ENCODE measurements at regions not wholly inside any gene's neighbourhood (a gene's known extent, or its start where the extent isn't known, plus 50 kb on each side); places are given as distances from the start of the nearest gene placed in this dataset.

DNA sequence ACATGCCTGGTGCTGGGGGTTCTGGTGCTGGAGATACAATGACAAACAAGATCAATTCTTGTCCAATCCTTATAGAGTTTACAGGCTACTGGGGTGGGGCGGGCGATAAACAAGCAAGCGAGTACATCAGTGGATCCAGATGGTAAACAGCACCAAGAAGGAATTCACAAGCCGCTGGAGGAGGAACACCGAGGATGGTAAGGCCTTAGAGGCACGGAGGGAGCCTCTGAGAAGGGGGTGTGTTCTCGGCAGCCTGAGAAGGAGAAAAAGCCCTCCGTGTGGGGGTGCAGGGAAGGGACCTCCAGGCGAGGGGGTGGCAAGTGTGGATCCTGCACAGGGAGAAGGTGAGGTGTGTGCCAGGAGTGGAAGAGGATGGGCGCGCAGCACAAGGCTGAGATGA is 276.5 kb upstream of the FOXQ1 start:
- DNase-seq (ENCODE audit: low read depth in 2 of 2) = peak in 1 of 2 donors; percentile 44
- Histone ChIP-seq H4K20me1 (ENCODE audit: control insufficient read depth, extremely low read depth, insufficient read depth, low read length) (no peaks in the 10 kb centered on the region), H3K9me3 (ENCODE audit: control insufficient read depth, insufficient read depth, low read depth, low read length) (no peaks in the 10 kb centered on the region), H2AFZ (ENCODE audit: low read length) (no peak overlapping the region), H3K79me2 (ENCODE audit: control insufficient read depth, insufficient read depth, low read length) (no peaks in the 10 kb centered on the region), H3K36me3 (ENCODE audit: control insufficient read depth, insufficient read depth, low read length) (no peaks in the 10 kb centered on the region), H3K9ac (ENCODE audit: insufficient read depth, low read length) (no peak overlapping the region), H3K27me3 (ENCODE audit: control insufficient read depth, insufficient read depth, low read length) (no peaks in the 10 kb centered on the region), H3K27ac (ENCODE audit: insufficient read depth, low read length) (no peak overlapping the region), H3K4me3 (replicated peaks in 1 of 4; ENCODE audit: control extremely low read depth in 1 of 4, insufficient read depth in 1 of 4, low read depth in 3 of 4, low read length in 4 of 4) (no peak overlapping the region), H3K4me1 (ENCODE audit: control insufficient read depth, extremely low read depth, insufficient read depth, low read length) (no peaks in the 10 kb centered on the region), H3K4me2 (ENCODE audit: extremely low read depth, insufficient read depth, low read length) (no peak overlapping the region)
- no peak for TF ChIP-seq EZH2 (IDR thresholded peaks at IDR 0.05; ENCODE audit: low read length, missing control alignments)
- TF ChIP-seq, protein P1, sequence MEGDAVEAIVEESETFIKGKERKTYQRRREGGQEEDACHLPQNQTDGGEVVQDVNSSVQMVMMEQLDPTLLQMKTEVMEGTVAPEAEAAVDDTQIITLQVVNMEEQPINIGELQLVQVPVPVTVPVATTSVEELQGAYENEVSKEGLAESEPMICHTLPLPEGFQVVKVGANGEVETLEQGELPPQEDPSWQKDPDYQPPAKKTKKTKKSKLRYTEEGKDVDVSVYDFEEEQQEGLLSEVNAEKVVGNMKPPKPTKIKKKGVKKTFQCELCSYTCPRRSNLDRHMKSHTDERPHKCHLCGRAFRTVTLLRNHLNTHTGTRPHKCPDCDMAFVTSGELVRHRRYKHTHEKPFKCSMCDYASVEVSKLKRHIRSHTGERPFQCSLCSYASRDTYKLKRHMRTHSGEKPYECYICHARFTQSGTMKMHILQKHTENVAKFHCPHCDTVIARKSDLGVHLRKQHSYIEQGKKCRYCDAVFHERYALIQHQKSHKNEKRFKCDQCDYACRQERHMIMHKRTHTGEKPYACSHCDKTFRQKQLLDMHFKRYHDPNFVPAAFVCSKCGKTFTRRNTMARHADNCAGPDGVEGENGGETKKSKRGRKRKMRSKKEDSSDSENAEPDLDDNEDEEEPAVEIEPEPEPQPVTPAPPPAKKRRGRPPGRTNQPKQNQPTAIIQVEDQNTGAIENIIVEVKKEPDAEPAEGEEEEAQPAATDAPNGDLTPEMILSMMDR (conservative IDR thresholded peaks at IDR 0.05 in 1 of 2, IDR thresholded peaks at IDR 0.05 in 1 of 2; ENCODE audit: low read depth in 1 of 2, low read length in 2 of 2) = no peak

DNA sequence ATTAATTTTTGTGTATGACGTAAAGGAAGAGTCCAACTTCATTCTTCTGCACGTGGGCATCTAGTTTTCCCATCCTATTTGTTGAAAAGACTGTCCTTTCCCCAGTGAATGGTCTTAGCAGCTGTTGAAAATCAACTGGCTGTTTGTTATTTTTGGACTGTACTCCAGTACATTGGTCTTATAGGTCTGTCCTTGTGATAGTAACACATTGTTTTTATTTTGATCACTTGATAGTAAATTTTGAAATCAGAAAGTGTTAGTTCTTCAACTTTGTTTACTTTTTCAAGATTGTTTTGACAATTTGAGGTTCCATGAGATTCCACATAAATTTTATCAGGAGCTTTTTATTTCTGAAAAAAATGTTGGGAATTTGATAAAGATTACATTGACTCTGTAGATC is 280.2 kb upstream of the FOXQ1 start:
- no peaks in the 10 kb centered on the region for H3K79me2 ChIP-seq (ENCODE audit: control insufficient read depth, insufficient read depth, low read length)
- H3K9me3 ChIP-seq (ENCODE audit: control insufficient read depth, insufficient read depth, low read depth, low read length) = no peaks in the 10 kb centered on the region
- H3K4me3 ChIP-seq (replicated peaks in 1 of 4; ENCODE audit: control extremely low read depth in 1 of 4, insufficient read depth in 1 of 4, low read depth in 3 of 4, low read length in 4 of 4) = no peak overlapping the region
- H3K36me3 ChIP-seq (ENCODE audit: control insufficient read depth, insufficient read depth, low read length) = no peaks in the 10 kb centered on the region
- peak in 1 of 2 donors; percentile 75 for DNase-seq (ENCODE audit: low read depth in 2 of 2)
- no peak overlapping the region for H2AFZ ChIP-seq (ENCODE audit: low read length)
- TF ChIP-seq EZH2 (IDR thresholded peaks at IDR 0.05; ENCODE audit: low read length, missing control alignments) = no peak
- TF ChIP-seq, protein P1 (conservative IDR thresholded peaks at IDR 0.05 in 1 of 2, IDR thresholded peaks at IDR 0.05 in 1 of 2; ENCODE audit: low read depth in 1 of 2, low read length in 2 of 2) = no peak
- H3K4me2 ChIP-seq (ENCODE audit: extremely low read depth, insufficient read depth, low read length) = no peak overlapping the region
- H3K27ac ChIP-seq (ENCODE audit: insufficient read depth, low read length) = no peak overlapping the region
- peaks cover 6% of the 10 kb centered on the region for H3K4me1 ChIP-seq (ENCODE audit: control insufficient read depth, extremely low read depth, insufficient read depth, low read length)
- H4K20me1 ChIP-seq (ENCODE audit: control insufficient read depth, extremely low read depth, insufficient read depth, low read length) = no peaks in the 10 kb centered on the region
- H3K27me3 ChIP-seq (ENCODE audit: control insufficient read depth, insufficient read depth, low read length) = no peaks in the 10 kb centered on the region
- H3K9ac ChIP-seq (ENCODE audit: insufficient read depth, low read length) = no peak overlapping the region

DNA sequence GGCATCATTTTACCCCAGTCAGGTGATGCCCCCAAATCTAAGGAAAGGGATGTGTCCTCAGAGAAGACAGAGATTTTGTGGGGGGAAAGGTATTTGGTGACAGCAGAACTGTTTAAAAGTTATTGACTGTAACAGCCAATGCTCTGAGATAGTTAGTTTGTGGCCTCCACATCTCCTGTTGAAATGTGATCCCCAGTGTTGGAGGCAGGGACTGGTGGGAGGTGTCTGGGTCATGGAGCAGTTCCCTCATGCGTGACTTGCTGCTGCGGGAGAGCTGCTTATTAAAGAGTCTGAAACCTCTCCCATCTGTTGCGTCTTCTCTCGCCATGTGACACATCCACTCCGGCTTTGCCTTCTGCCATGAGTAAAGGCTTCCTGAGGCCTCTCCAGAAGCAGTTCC is 282.8 kb upstream of the FOXQ1 start:
- Histone ChIP-seq H3K4me1 (ENCODE audit: control insufficient read depth, extremely low read depth, insufficient read depth, low read length) (peaks cover 20% of the 10 kb centered on the region), H2AFZ (ENCODE audit: low read length) (no peak overlapping the region), H4K20me1 (ENCODE audit: control insufficient read depth, extremely low read depth, insufficient read depth, low read length) (no peaks in the 10 kb centered on the region), H3K79me2 (ENCODE audit: control insufficient read depth, insufficient read depth, low read length) (no peaks in the 10 kb centered on the region), H3K27me3 (ENCODE audit: control insufficient read depth, insufficient read depth, low read length) (no peaks in the 10 kb centered on the region), H3K4me3 (replicated peaks in 1 of 4; ENCODE audit: control extremely low read depth in 1 of 4, insufficient read depth in 1 of 4, low read depth in 3 of 4, low read length in 4 of 4) (no peak overlapping the region), H3K27ac (ENCODE audit: insufficient read depth, low read length) (no peak overlapping the region), H3K9ac (ENCODE audit: insufficient read depth, low read length) (no peak overlapping the region), H3K36me3 (ENCODE audit: control insufficient read depth, insufficient read depth, low read length) (no peaks in the 10 kb centered on the region), H3K4me2 (ENCODE audit: extremely low read depth, insufficient read depth, low read length) (no peak overlapping the region), H3K9me3 (ENCODE audit: control insufficient read depth, insufficient read depth, low read depth, low read length) (no peaks in the 10 kb centered on the region)
- TF ChIP-seq, protein P1 (conservative IDR thresholded peaks at IDR 0.05 in 1 of 2, IDR thresholded peaks at IDR 0.05 in 1 of 2; ENCODE audit: low read depth in 1 of 2, low read length in 2 of 2) = no peak
- DNase-seq (ENCODE audit: low read depth in 2 of 2) = peak in 1 of 2 donors; percentile 19
